ENCODE measurements at regions not wholly inside any gene's neighbourhood (a gene's known extent, or its start where the extent isn't known, plus 50 kb on each side); places are given as distances from the start of the nearest gene placed in this dataset.

DNA sequence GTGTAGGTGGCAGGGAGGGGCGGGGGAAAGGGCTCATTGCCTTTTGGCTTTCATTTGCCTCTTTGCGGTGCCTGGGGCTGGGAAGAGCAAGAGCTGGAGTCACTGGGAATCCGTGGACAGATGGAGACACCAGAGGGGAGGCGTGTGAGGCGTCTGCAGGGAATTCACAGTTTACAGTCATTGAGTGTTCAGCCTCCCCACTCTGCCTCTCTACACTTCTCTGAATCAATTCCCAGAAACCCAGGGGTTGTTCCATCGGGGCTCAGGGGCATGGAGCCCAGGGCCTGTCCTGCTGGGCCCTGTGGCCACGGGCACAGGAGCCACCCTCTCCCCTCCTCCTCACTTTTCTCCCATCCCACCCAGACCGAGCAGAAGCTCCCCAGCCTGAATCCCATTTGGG is 160.5 kb upstream of the NAV2 start:
- TF ChIP-seq ZNF274 (IDR thresholded peaks at IDR 0.05; ENCODE audit: low read depth, low read length), result no peak
- no peak for TF ChIP-seq YY1 (IDR thresholded peaks at IDR 0.05; ENCODE audit: insufficient read depth, insufficient read length)
